ENCODE measurements at regions not wholly inside any gene's neighbourhood (a gene's known extent, or its start where the extent isn't known, plus 50 kb on each side); places are given as distances from the start of the nearest gene placed in this dataset.

DNA sequence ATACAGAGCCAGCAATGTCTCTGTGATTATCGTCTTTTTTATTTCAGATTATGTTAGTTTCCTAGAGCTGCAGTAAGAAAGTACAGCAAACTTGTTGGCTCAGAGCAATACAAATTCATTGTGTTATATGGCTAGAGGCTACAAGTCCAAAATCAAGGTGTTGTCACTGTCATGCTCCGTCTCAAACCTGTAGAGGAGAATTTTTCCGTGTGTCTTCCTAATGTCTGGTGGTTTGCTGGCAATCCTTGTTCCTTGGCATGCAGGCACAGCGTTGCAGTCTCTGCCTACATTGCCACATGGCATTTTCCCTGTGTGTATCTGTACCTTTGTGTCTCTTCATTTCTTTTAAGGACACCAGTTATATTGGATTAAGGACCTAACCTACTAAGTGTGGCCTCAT, 244.4 kb downstream of the LRRIQ3 start:
- H3K4me1 ChIP-seq = no peaks in the 10 kb centered on the region
- H3K4me2 ChIP-seq = no peak overlapping the region
- peaks cover 0 to 5% (median 0%) of the 10 kb centered on the region in 11 experiments; a peak in 2 of 22 replicates for H3K9me3 ChIP-seq (replicated peaks in 1 of 11)
- H3K36me3 ChIP-seq = no peaks in the 10 kb centered on the region
- no peak overlapping the region for H3K4me3 ChIP-seq
- H4K20me1 ChIP-seq = no peaks in the 10 kb centered on the region
- no peak for TF ChIP-seq Cebpa-rat (IDR thresholded peaks at IDR 0.05)
- H3K27ac ChIP-seq = no peak overlapping the region
- no peaks in the 10 kb centered on the region for H3K27me3 ChIP-seq
- no peak overlapping the region for H3K9ac ChIP-seq

GRCh38 chr1:73953186-73953585, 244.8 kb downstream of the LRRIQ3 start:
- H3K4me3 ChIP-seq = no peak overlapping the region
- no peak for TF ChIP-seq Cebpa-rat (IDR thresholded peaks at IDR 0.05)

DNA sequence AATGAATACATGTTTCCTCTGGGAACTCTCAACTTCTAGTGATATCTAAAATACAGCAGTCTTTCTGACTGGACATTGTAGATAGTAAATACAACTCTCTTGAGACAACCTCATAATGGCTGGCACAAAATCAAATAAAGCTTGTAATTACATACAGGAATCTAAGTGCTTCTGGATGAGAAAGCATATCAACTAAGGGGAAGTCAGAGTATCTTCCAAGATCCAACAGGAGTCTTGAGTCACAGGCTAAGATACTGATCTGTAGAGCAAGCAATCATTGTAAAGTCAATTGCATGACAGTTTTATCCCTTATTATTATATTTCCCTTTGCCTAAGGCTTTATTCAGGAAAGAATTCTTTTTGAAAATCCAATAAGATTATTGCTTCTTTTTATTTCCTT, 249.9 kb downstream of the LRRIQ3 start:
- no peak overlapping the region for H3K9ac ChIP-seq
- no peaks in the 10 kb centered on the region for H3K27me3 ChIP-seq
- no peaks in the 10 kb centered on the region for H4K20me1 ChIP-seq
- H3K4me2 ChIP-seq = no peak overlapping the region
- H3K4me1 ChIP-seq = no peaks in the 10 kb centered on the region
- H3K27ac ChIP-seq = no peak overlapping the region
- no peaks in the 10 kb centered on the region for H3K36me3 ChIP-seq
- no peak for TF ChIP-seq Cebpa-rat (IDR thresholded peaks at IDR 0.05)
- H3K9me3 ChIP-seq (replicated peaks in 1 of 11) = no peaks in the 10 kb centered on the region
- no peak overlapping the region for H3K4me3 ChIP-seq

More at GRCh38 chr1:73953186-73953585, 244.8 kb downstream of the LRRIQ3 start:
- H3K9me3 ChIP-seq (replicated peaks in 1 of 11) = peaks cover 0 to 5% (median 0%) of the 10 kb centered on the region in 11 experiments; a peak in 2 of 22 replicates
- no peaks in the 10 kb centered on the region for H3K36me3 ChIP-seq
- H3K9ac ChIP-seq = no peak overlapping the region
- no peak overlapping the region for H3K4me2 ChIP-seq
- no peak overlapping the region for H3K27ac ChIP-seq
- no peaks in the 10 kb centered on the region for H3K4me1 ChIP-seq
- H3K27me3 ChIP-seq = no peaks in the 10 kb centered on the region
- no peaks in the 10 kb centered on the region for H4K20me1 ChIP-seq

GRCh38 chr1:73947009-73947408, 251.0 kb downstream of the LRRIQ3 start:
- Histone ChIP-seq H3K4me1 (no peaks in the 10 kb centered on the region), H3K36me3 (no peaks in the 10 kb centered on the region), H3K4me3 (no peak overlapping the region), H3K27me3 (no peaks in the 10 kb centered on the region), H3K4me2 (no peak overlapping the region), H3K9ac (no peak overlapping the region), H3K9me3 (replicated peaks in 1 of 11) (no peaks in the 10 kb centered on the region), H4K20me1 (no peaks in the 10 kb centered on the region), H3K27ac (no peak overlapping the region)
- no peak for TF ChIP-seq Cebpa-rat (IDR thresholded peaks at IDR 0.05)

- no peak for TF ChIP-seq Cebpa-rat (IDR thresholded peaks at IDR 0.05)
- H3K27ac ChIP-seq = no peak overlapping the region
- H3K9me3 ChIP-seq (replicated peaks in 1 of 11) = no peaks in the 10 kb centered on the region
- no peaks in the 10 kb centered on the region for H4K20me1 ChIP-seq
- H3K4me3 ChIP-seq = no peak overlapping the region
- H3K9ac ChIP-seq = no peak overlapping the region
- no peaks in the 10 kb centered on the region for H3K4me1 ChIP-seq
- H3K36me3 ChIP-seq = no peaks in the 10 kb centered on the region
- H3K4me2 ChIP-seq = no peak overlapping the region
- H3K27me3 ChIP-seq = no peaks in the 10 kb centered on the region
Measured at GRCh38 chr1:73943270-73943669, 254.7 kb downstream of the LRRIQ3 start.

DNA sequence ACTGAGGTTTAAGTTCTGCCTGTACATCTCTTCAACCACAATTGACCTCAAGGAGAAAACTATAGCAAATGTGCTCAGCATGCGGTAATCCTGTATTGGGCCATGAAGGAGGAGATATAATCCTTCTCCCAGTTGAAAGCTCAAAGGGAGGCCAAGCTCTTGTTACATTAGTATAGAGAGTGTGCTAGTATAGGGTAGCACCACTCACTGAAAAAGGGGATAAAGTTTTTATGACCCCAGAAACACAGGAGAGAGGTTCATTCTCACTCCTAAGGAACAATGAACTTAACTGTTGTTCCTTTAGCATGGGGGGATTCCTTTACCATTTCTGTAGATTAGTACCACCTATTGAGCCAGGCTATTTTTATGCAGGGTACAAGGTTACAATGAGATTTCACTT, 267.7 kb downstream of the LRRIQ3 start:
- no peaks in the 10 kb centered on the region for H3K36me3 ChIP-seq
- no peak overlapping the region for H3K27ac ChIP-seq
- TF ChIP-seq Cebpa-rat (IDR thresholded peaks at IDR 0.05) = no peak
- H4K20me1 ChIP-seq = no peaks in the 10 kb centered on the region
- no peak overlapping the region for H3K4me3 ChIP-seq
- H3K4me1 ChIP-seq = no peaks in the 10 kb centered on the region
- no peak overlapping the region for H3K9ac ChIP-seq
- no peak overlapping the region for H3K4me2 ChIP-seq
- H3K9me3 ChIP-seq (replicated peaks in 1 of 11) = no peaks in the 10 kb centered on the region
- no peaks in the 10 kb centered on the region for H3K27me3 ChIP-seq

- Histone ChIP-seq H3K27ac (no peak overlapping the region), H3K4me3 (no peak overlapping the region), H3K4me1 (no peaks in the 10 kb centered on the region), H3K36me3 (no peaks in the 10 kb centered on the region), H3K4me2 (no peak overlapping the region), H4K20me1 (no peaks in the 10 kb centered on the region), H3K9me3 (replicated peaks in 1 of 11) (peaks cover 0 to 15% (median 8%) of the 10 kb centered on the region in 11 experiments; a peak in 10 of 22 replicates), H3K27me3 (no peaks in the 10 kb centered on the region), H3K9ac (no peak overlapping the region)
- no peak for TF ChIP-seq Cebpa-rat (IDR thresholded peaks at IDR 0.05)
Measured at GRCh38 chr1:73914951-73915350, 283.0 kb downstream of the LRRIQ3 start.

- no peak overlapping the region for H3K9ac ChIP-seq
- no peak for TF ChIP-seq Cebpa-rat (IDR thresholded peaks at IDR 0.05)
- H3K4me1 ChIP-seq = no peaks in the 10 kb centered on the region
- H3K4me2 ChIP-seq = no peak overlapping the region
- H3K27ac ChIP-seq = no peak overlapping the region
- H4K20me1 ChIP-seq = no peaks in the 10 kb centered on the region
- H3K9me3 ChIP-seq (replicated peaks in 1 of 11) = peaks cover 0 to 15% (median 8%) of the 10 kb centered on the region in 11 experiments; a peak in 10 of 22 replicates
- H3K27me3 ChIP-seq = no peaks in the 10 kb centered on the region
- no peak overlapping the region for H3K4me3 ChIP-seq
- H3K36me3 ChIP-seq = no peaks in the 10 kb centered on the region
Measured at GRCh38 chr1:73913025-73913424, 285.0 kb downstream of the LRRIQ3 start.

- Histone ChIP-seq H3K4me1 (no peaks in the 10 kb centered on the region), H3K4me2 (no peak overlapping the region), H3K27ac (no peak overlapping the region), H3K9ac (no peak overlapping the region), H3K27me3 (no peaks in the 10 kb centered on the region), H3K4me3 (no peak overlapping the region), H3K36me3 (no peaks in the 10 kb centered on the region), H4K20me1 (no peaks in the 10 kb centered on the region), H3K9me3 (replicated peaks in 1 of 11) (peaks cover 0 to 15% (median 8%) of the 10 kb centered on the region in 11 experiments; a peak in 10 of 22 replicates)
- TF ChIP-seq Cebpa-rat (IDR thresholded peaks at IDR 0.05) = no peak
Measured at GRCh38 chr1:73911849-73912248, 286.1 kb downstream of the LRRIQ3 start.

DNA sequence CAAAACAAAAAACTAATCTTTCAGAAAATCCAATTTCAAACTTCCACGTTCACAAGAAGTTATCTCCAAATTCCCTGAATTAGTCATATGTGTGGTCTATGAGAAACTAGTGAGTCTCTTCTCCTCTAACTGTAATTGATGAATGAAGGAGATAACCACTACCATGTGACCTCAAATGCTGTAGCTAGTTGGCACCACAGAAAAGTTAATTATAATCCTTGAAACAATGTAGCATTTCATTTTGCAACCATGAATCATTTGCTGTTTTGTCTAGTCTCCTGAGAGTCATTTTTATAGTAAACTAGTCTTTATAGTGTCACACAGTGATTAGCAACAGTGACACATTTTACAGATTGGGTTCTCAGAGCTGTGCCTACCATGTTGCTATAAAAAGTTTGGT, 287.5 kb downstream of the LRRIQ3 start:
- H3K27me3 ChIP-seq = no peaks in the 10 kb centered on the region
- H3K4me1 ChIP-seq = peaks cover 0 to 6% (median 0%) of the 10 kb centered on the region in 10 experiments; a peak in 4 of 20 replicates
- no peak overlapping the region for H3K9ac ChIP-seq
- TF ChIP-seq Cebpa-rat (IDR thresholded peaks at IDR 0.05) = no peak
- H3K36me3 ChIP-seq = no peaks in the 10 kb centered on the region
- H3K4me2 ChIP-seq = no peak overlapping the region
- no peak overlapping the region for H3K27ac ChIP-seq
- peaks cover 0 to 15% (median 8%) of the 10 kb centered on the region in 11 experiments; a peak in 10 of 22 replicates for H3K9me3 ChIP-seq (replicated peaks in 1 of 11)
- no peak overlapping the region for H3K4me3 ChIP-seq
- no peaks in the 10 kb centered on the region for H4K20me1 ChIP-seq
